ENCODE measurements at regions not wholly inside any gene's neighbourhood (a gene's known extent, or its start where the extent isn't known, plus 50 kb on each side); places are given as distances from the start of the nearest gene placed in this dataset.

- H3K9me3 Mint-ChIP-seq, result no peaks in the 10 kb centered on the region
- Histone ChIP-seq H3K4me1 (ENCODE audit: insufficient read depth) (no peaks in the 10 kb centered on the region), H4K20me1 (replicated peaks; ENCODE audit: insufficient read depth) (no peaks in the 10 kb centered on the region), H3K4me3 (no peak overlapping the region), H3K27me3 (ENCODE audit: insufficient read depth) (no peaks in the 10 kb centered on the region), H3K4me2 (no peak overlapping the region), H3K36me3 (ENCODE audit: insufficient read depth) (no peaks in the 10 kb centered on the region), H3K79me2 (replicated peaks; ENCODE audit: insufficient read depth) (no peaks in the 10 kb centered on the region), H3K9me2 (ENCODE audit: insufficient read depth) (no peaks in the 10 kb centered on the region), H3F3A (replicated peaks; ENCODE audit: low read depth) (no peaks in the 10 kb centered on the region), H3K27ac (ENCODE audit: low read depth) (no peak overlapping the region), H2AFZ (no peak overlapping the region)
- H3K4me1 Mint-ChIP-seq, result peaks cover 14% of the 10 kb centered on the region; the same call in 2 of the 3 replicates
- no peak for TF ChIP-seq REST (IDR thresholded peaks at IDR 0.05; ENCODE audit: unreplicated experiment)
- TF ChIP-seq EZH2 (IDR thresholded peaks at IDR 0.05; ENCODE audit: low read depth, unreplicated experiment), result no peak
- TF ChIP-seq ZNF331 (CRISPR knock-in tag; IDR thresholded peaks at IDR 0.05; ENCODE audit: low read depth), result no peak
- no peak for TF ChIP-seq NANOG (IDR thresholded peaks at IDR 0.05; ENCODE audit: borderline replicate concordance)
- TF ChIP-seq CREB1 (CRISPR knock-in tag; IDR thresholded peaks at IDR 0.05; ENCODE audit: low read depth), result no peak
- no peak for TF ChIP-seq JUNB (IDR thresholded peaks at IDR 0.05; ENCODE audit: unreplicated experiment)
- TF ChIP-seq CTCF (conservative IDR thresholded peaks at IDR 0.05; ENCODE audit: low read depth in 2 of 2), result no peak
- TF ChIP-seq, protein P1, sequence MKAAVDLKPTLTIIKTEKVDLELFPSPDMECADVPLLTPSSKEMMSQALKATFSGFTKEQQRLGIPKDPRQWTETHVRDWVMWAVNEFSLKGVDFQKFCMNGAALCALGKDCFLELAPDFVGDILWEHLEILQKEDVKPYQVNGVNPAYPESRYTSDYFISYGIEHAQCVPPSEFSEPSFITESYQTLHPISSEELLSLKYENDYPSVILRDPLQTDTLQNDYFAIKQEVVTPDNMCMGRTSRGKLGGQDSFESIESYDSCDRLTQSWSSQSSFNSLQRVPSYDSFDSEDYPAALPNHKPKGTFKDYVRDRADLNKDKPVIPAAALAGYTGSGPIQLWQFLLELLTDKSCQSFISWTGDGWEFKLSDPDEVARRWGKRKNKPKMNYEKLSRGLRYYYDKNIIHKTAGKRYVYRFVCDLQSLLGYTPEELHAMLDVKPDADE (IDR thresholded peaks at IDR 0.05), result no peak
- TF ChIP-seq ZNF462 (CRISPR knock-in tag; IDR thresholded peaks at IDR 0.05), result no peak
- TF ChIP-seq EZH2phosphoT487 (IDR thresholded peaks at IDR 0.05; ENCODE audit: unreplicated experiment), result no peak
- TF ChIP-seq STAT1 (IDR thresholded peaks at IDR 0.05; ENCODE audit: unreplicated experiment), result no peak
- no peak for TF ChIP-seq POLR2AphosphoS5 (IDR thresholded peaks at IDR 0.05; ENCODE audit: low read depth)
- TF ChIP-seq ZNF114 (CRISPR knock-in tag; IDR thresholded peaks at IDR 0.05), result no peak
- H3K27me3 Mint-ChIP-seq (ENCODE audit: insufficient read depth, low read depth, poor library complexity), result peaks cover 3% of the 10 kb centered on the region
- H3K4me3 Mint-ChIP-seq, result no peak overlapping the region
- no peaks in the 10 kb centered on the region for H3K36me3 Mint-ChIP-seq (ENCODE audit: low read depth)
- no peak for ATAC-seq
- no peak overlapping the region for H3K27ac Mint-ChIP-seq
- no peak for DNase-seq (ENCODE audit: low spot score)
These were observed 126.7 kb downstream of the GDAP2 start for GRCh38 chr1:117802531-117803257.

All from GM23338 (cell line).